Muscle layer of colon (tissue), 2 donors: ENCODE measurements at regions not wholly inside any gene's neighbourhood (a gene's known extent, or its start where the extent isn't known, plus 50 kb on each side); places are given as distances from the start of the nearest gene placed in this dataset.
"Not testable (repeated sequence)": the region's sequence is repeated elsewhere in the genome, so short reads cannot be mapped to it uniquely, and the experiment has no call there.

Source experiments
- H3K27ac ChIP-seq: one replicate; pipeline ENCODE4 v1.7.0; 2013; ENCODE audit warnings: low read depth, mild to moderate bottlenecking, low read length, moderate library complexity
- H3K27me3 ChIP-seq, 2 donors: one replicate each; pipeline ENCODE4 v1.7.0; 2013; ENCODE audit warnings: low read length in 2 of 2, mild to moderate bottlenecking in 2 of 2; ENCODE audit not compliant: insufficient read depth in 2 of 2, control insufficient read depth in 1 of 2
- H3K36me3 ChIP-seq: one replicate; pipeline ENCODE4 v1.7.0; 2013; ENCODE audit warnings: mild to moderate bottlenecking, low read length; ENCODE audit not compliant: insufficient read depth
- H3K4me1 ChIP-seq: one replicate; pipeline ENCODE4 v1.7.0; 2013; ENCODE audit warnings: mild to moderate bottlenecking, low read length; ENCODE audit not compliant: insufficient read depth
- H3K4me3 ChIP-seq, 2 donors: one replicate each; pipeline ENCODE4 v1.7.0; 2013; ENCODE audit warnings: low read length in 2 of 2, low read depth in 1 of 2, mild to moderate bottlenecking in 1 of 2, moderate library complexity in 1 of 2
- H3K9ac ChIP-seq: one replicate; pipeline ENCODE4 v1.7.0; 2013; ENCODE audit warnings: low read length
- H3K9me3 ChIP-seq: one replicate; pipeline ENCODE4 v1.7.0; 2013; ENCODE audit warnings: mild to moderate bottlenecking, low read length
- donor health status: abdominal sarcoma.
- donor health status: Adenocarcinoma of cecum.

GRCh38 chr5:112472614-112473013 lies 53.5 kb upstream of the EPB41L4A start:
- H3K4me1 ChIP-seq = no peaks in the 10 kb centered on the region
- no peaks in the 10 kb centered on the region for H3K27me3 ChIP-seq

GRCh38 chr5:112473989-112474388 lies 54.9 kb upstream of the EPB41L4A start:
- H3K27me3 ChIP-seq = no peaks in the 10 kb centered on the region
- no peak overlapping the region for H3K9ac ChIP-seq
- H3K36me3 ChIP-seq = no peaks in the 10 kb centered on the region
- H3K4me3 ChIP-seq = no peak overlapping the region
- H3K27ac ChIP-seq = no peak overlapping the region
- no peaks in the 10 kb centered on the region for H3K4me1 ChIP-seq
- H3K9me3 ChIP-seq = no peaks in the 10 kb centered on the region

More at GRCh38 chr5:112472614-112473013, 53.5 kb upstream of the EPB41L4A start:
- Histone ChIP-seq H3K4me3 (no peak overlapping the region), H3K9me3 (no peaks in the 10 kb centered on the region), H3K9ac (no peak overlapping the region), H3K36me3 (no peaks in the 10 kb centered on the region), H3K27ac (no peak overlapping the region)

- Histone ChIP-seq H3K4me1 (no peaks in the 10 kb centered on the region), H3K27ac (no peak overlapping the region), H3K9ac (no peak overlapping the region), H3K4me3 (no peak overlapping the region), H3K36me3 (no peaks in the 10 kb centered on the region), H3K27me3 (no peaks in the 10 kb centered on the region), H3K9me3 (no peaks in the 10 kb centered on the region)
Observed at GRCh38 chr5:112475747-112476365, 56.8 kb upstream of the EPB41L4A start.

- Histone ChIP-seq H3K36me3 (no peaks in the 10 kb centered on the region), H3K9ac (no peak overlapping the region), H3K27ac (no peak overlapping the region)
Observed at GRCh38 chr5:112479418-112479817, 60.3 kb upstream of the EPB41L4A start.

GRCh38 chr5:112480501-112480900 lies 61.4 kb upstream of the EPB41L4A start:
- H3K27ac ChIP-seq = no peak overlapping the region
- H3K27me3 ChIP-seq = no peaks in the 10 kb centered on the region
- no peaks in the 10 kb centered on the region for H3K36me3 ChIP-seq
- no peaks in the 10 kb centered on the region for H3K9me3 ChIP-seq
- no peak overlapping the region for H3K4me3 ChIP-seq
- no peak overlapping the region for H3K9ac ChIP-seq
- H3K4me1 ChIP-seq = no peaks in the 10 kb centered on the region

More at GRCh38 chr5:112479418-112479817, 60.3 kb upstream of the EPB41L4A start:
- H3K9me3 ChIP-seq = no peaks in the 10 kb centered on the region
- H3K4me1 ChIP-seq = no peaks in the 10 kb centered on the region
- no peak overlapping the region for H3K4me3 ChIP-seq
- H3K27me3 ChIP-seq = no peaks in the 10 kb centered on the region

- Histone ChIP-seq H3K36me3 (no peaks in the 10 kb centered on the region), H3K27ac (no peak overlapping the region), H3K4me1 (no peaks in the 10 kb centered on the region), H3K9me3 (no peaks in the 10 kb centered on the region), H3K9ac (no peak overlapping the region), H3K4me3 (no peak overlapping the region), H3K27me3 (no peaks in the 10 kb centered on the region)
Observed at GRCh38 chr5:112483704-112484103, 64.6 kb upstream of the EPB41L4A start.

GRCh38 chr5:112485934-112486355 lies 66.9 kb upstream of the EPB41L4A start:
- H3K4me3 ChIP-seq = no peak overlapping the region
- no peaks in the 10 kb centered on the region for H3K27me3 ChIP-seq
- no peaks in the 10 kb centered on the region for H3K36me3 ChIP-seq
- H3K9ac ChIP-seq = no peak overlapping the region
- H3K27ac ChIP-seq = no peak overlapping the region
- H3K4me1 ChIP-seq = no peaks in the 10 kb centered on the region
- no peaks in the 10 kb centered on the region for H3K9me3 ChIP-seq

GRCh38 chr5:112491257-112491656 lies 72.2 kb upstream of the EPB41L4A start:
- no peaks in the 10 kb centered on the region for H3K9me3 ChIP-seq
- H3K4me1 ChIP-seq = no peaks in the 10 kb centered on the region

GRCh38 chr5:112492291-112492690 lies 73.2 kb upstream of the EPB41L4A start:
- no peaks in the 10 kb centered on the region for H3K9me3 ChIP-seq
- H3K4me1 ChIP-seq = no peaks in the 10 kb centered on the region
- H3K4me3 ChIP-seq = no peak overlapping the region
- H3K27me3 ChIP-seq = no peaks in the 10 kb centered on the region
- no peaks in the 10 kb centered on the region for H3K36me3 ChIP-seq
- no peak overlapping the region for H3K27ac ChIP-seq
- no peak overlapping the region for H3K9ac ChIP-seq

More at GRCh38 chr5:112491257-112491656, 72.2 kb upstream of the EPB41L4A start:
- H3K9ac ChIP-seq = no peak overlapping the region
- no peaks in the 10 kb centered on the region for H3K27me3 ChIP-seq
- no peak overlapping the region for H3K27ac ChIP-seq
- no peak overlapping the region for H3K4me3 ChIP-seq
- H3K36me3 ChIP-seq = no peaks in the 10 kb centered on the region

- not testable (repeated sequence) for H3K4me3 ChIP-seq, H3K36me3 ChIP-seq, H3K9ac ChIP-seq, H3K9me3 ChIP-seq, H3K27ac ChIP-seq, H3K27me3 ChIP-seq, H3K4me1 ChIP-seq
Observed at GRCh38 chr5:112503749-112504501, 84.8 kb upstream of the EPB41L4A start.

- not testable (repeated sequence) for H3K9me3 ChIP-seq, H3K9ac ChIP-seq, H3K27ac ChIP-seq, H3K4me3 ChIP-seq, H3K36me3 ChIP-seq, H3K4me1 ChIP-seq, H3K27me3 ChIP-seq
Observed at GRCh38 chr5:112509097-112509496, 90.0 kb upstream of the EPB41L4A start.

GRCh38 chr5:112511920-112512319 lies 92.8 kb upstream of the EPB41L4A start:
- Histone ChIP-seq H3K27ac (no peak overlapping the region), H3K36me3 (no peaks in the 10 kb centered on the region), H3K4me1 (no peaks in the 10 kb centered on the region), H3K4me3 (no peak overlapping the region), H3K27me3 (no peaks in the 10 kb centered on the region), H3K9ac (no peak overlapping the region), H3K9me3 (no peaks in the 10 kb centered on the region)
